B cell (primary cell): ENCODE measurements at regions not wholly inside any gene's neighbourhood (a gene's known extent, or its start where the extent isn't known, plus 50 kb on each side); places are given as distances from the start of the nearest gene placed in this dataset.

ENCODE experiments used
- ATAC-seq: fragments of 200-7000 bp; cut with Tn5 transposase; one replicate; pipeline ENCODE4 v1.10.0; 2021; ENCODE audit warnings: low read depth, mild to moderate bottlenecking, moderate number of reproducible peaks, moderate library complexity
- CTCF ChIA-PET: fragments of 350-600 bp; sonication (Branson Sonifier 250); formaldehyde crosslinking; loops from one replicate; lab custom pipeline; 2021; ENCODE audit warnings: antibody characterized with exemption, inconsistent platforms; lab: Charles Lee
- POLR2A ChIA-PET: fragments of 350-600 bp; sonication (Branson Sonifier 250); formaldehyde crosslinking; loops from one replicate; lab custom pipeline; 2021; ENCODE audit warnings: antibody characterized with exemption; lab: Charles Lee
- DNase-seq: peaks from one replicate; pipeline ENCODE4 v3.0.0; 2013
- H2AFZ ChIP-seq: 2 replicates; pipeline ENCODE4 v1.6.1; 2012; ENCODE audit warnings: mild to moderate bottlenecking, low read depth, low read length; ENCODE audit not compliant: insufficient read depth, poor library complexity, severe bottlenecking
- H3K27ac ChIP-seq, 2 donors: 1 replicate in 1 of 2; 2 replicates in 1 of 2; pipeline ENCODE4 v1.5.1; 2012 to 2013; ENCODE audit warnings: low read length in 2 of 2, mild to moderate bottlenecking in 2 of 2, moderate library complexity in 1 of 2
- H3K27me3 ChIP-seq, 4 experiments: fragments of 200-600 bp in 1 of 4; sonication (generic) in 1 of 4; replicated peaks in 1 of 4; 1 replicate in 2 of 4; 2 replicates in 2 of 4; pipeline versions ENCODE4 v1.6.1 to v1.7.0; 2013 to 2016; ENCODE audit warnings: low read length in 3 of 4, mild to moderate bottlenecking in 2 of 4, mixed read lengths in 1 of 4, moderate library complexity in 1 of 4; ENCODE audit not compliant: insufficient read depth in 4 of 4, control insufficient read depth in 3 of 4; ENCODE audit errors: control extremely low read depth in 1 of 4
- H3K36me3 ChIP-seq, 2 experiments: replicated peaks in 1 of 2; 1 replicate in 1 of 2; 2 replicates in 1 of 2; pipeline versions ENCODE4 v1.6.1 to v1.7.1; 2013; ENCODE audit warnings: low read length in 1 of 2; ENCODE audit not compliant: insufficient read depth in 2 of 2, control insufficient read depth in 1 of 2; ENCODE audit errors: control extremely low read depth in 1 of 2, extremely low read depth in 1 of 2
- H3K4me1 ChIP-seq, 2 donors: fragments of 200-600 bp in 1 of 2; sonication (generic) in 1 of 2; 1 replicate in 1 of 2; 2 replicates in 1 of 2; pipeline versions ENCODE4 v1.5.1 to v1.6.1; 2013 to 2017; ENCODE audit warnings: low read length in 2 of 2; ENCODE audit not compliant: control insufficient read depth in 2 of 2, insufficient read depth in 2 of 2
- H3K4me2 ChIP-seq: replicated peaks from 2 replicates; pipeline ENCODE3; 2012; ENCODE audit warnings: mild to moderate bottlenecking, low read depth, low read length; ENCODE audit not compliant: poor library complexity, severe bottlenecking
- H3K4me3 ChIP-seq, 5 experiments: fragments of 200-600 bp in 1 of 5; sonication (generic) in 1 of 5; 1 replicate in 3 of 5; 2 replicates in 2 of 5; pipeline versions ENCODE4 v1.5.1 to v1.7.0; 2011 to 2016; ENCODE audit warnings: low read length in 4 of 5, mild to moderate bottlenecking in 4 of 5, low read depth in 2 of 5, control low read depth in 1 of 5, moderate library complexity in 1 of 5; ENCODE audit not compliant: insufficient read depth in 1 of 5; ENCODE audit errors: control extremely low read depth in 1 of 5, extremely low read depth in 1 of 5
- H3K79me2 ChIP-seq: fragments of 200-600 bp; sonication (generic); one replicate; pipeline ENCODE4 v1.6.0; 2016; ENCODE audit warnings: low read length; ENCODE audit not compliant: control insufficient read depth, insufficient read depth
- H3K9ac ChIP-seq: fragments of 200-600 bp; sonication (generic); 2 replicates; pipeline ENCODE4 v1.6.1; 2017; ENCODE audit warnings: mild to moderate bottlenecking, low read length, moderate library complexity
- H3K9me3 ChIP-seq, 3 donors: one replicate each; pipeline versions ENCODE4 v1.6.1 to v1.7.1; 2013; ENCODE audit warnings: low read length in 2 of 3; ENCODE audit not compliant: control insufficient read depth in 2 of 3, insufficient read depth in 1 of 3; ENCODE audit errors: control extremely low read depth in 1 of 3
- H4K20me1 ChIP-seq: 2 replicates; pipeline ENCODE4 v1.6.0; 2012; ENCODE audit warnings: mild to moderate bottlenecking, low read length; ENCODE audit not compliant: insufficient read depth, control insufficient read depth, poor library complexity, severe bottlenecking
- H3K27ac Mint-ChIP-seq: one replicate; pipeline ENCODE4 v1.8.0; 2021; ENCODE audit warnings: mixed read lengths
- H3K27me3 Mint-ChIP-seq: one replicate; pipeline ENCODE4 v1.8.0; 2021; ENCODE audit warnings: mixed read lengths
- H3K4me1 Mint-ChIP-seq: one replicate; pipeline ENCODE4 v1.8.0; 2021; ENCODE audit warnings: mixed read lengths
- H3K4me3 Mint-ChIP-seq: one replicate; pipeline ENCODE4 v1.8.0; 2021; ENCODE audit warnings: mixed read lengths
- H3K9me3 Mint-ChIP-seq: one replicate; pipeline ENCODE4 v1.8.0; 2022; ENCODE audit warnings: mixed read lengths; ENCODE audit not compliant: insufficient read depth
- EZH2 ChIP-seq: IDR thresholded peaks from 2 replicates; pipeline ENCODE4 v1.6.1; 2012; ENCODE audit warnings: borderline replicate concordance, low read depth, mild to moderate bottlenecking, moderate library complexity, low read length; ENCODE audit not compliant: insufficient read depth, poor library complexity, severe bottlenecking
- WGBS: methylation state at CpG from one replicate; pipeline ENCODE4 v1.1.5; 2013; ENCODE audit warnings: missing lambda C conversion rate; ENCODE audit not compliant: insufficient coverage; 5-methylcytosine and 5-hydroxymethylcytosine counted together
- intact Hi-C: fragments of 100-400 bp; cut with micrococcal nuclease; formaldehyde crosslinking; loops from one replicate; pipeline ENCODE4 v1.10.0; 2022
- TF ChIP-seq, protein P1 (sequence below): fragments of 200-600 bp; IDR thresholded peaks from one replicate; pipeline ENCODE4 v1.8.0; 2022; ENCODE audit warnings: antibody characterized with exemption, mild to moderate bottlenecking

DNA sequence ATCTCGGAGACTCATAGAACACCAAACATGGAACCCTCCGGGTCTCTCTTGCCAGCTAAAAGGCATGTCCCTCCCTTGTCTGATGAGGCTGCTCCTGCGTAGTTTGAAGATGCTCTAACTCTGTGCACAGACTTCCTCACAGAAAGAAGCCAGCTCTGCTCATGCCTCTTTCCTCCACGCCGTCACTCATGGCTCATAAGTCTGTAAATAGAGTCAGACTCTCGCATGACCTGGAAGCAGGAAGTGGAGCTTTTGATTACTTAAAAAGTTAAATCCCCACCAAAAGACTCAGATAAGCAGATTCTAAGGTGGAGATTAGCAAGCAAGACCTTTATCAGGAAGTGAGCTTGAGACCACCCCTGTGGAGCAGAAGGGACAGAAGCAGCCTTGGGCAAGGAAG lies 171.6 kb downstream of the TRIM33 start:
- Histone ChIP-seq H3K27ac (no peak overlapping the region), H2AFZ (no peak overlapping the region), H3K4me1 (no peaks in the 10 kb centered on the region), H3K36me3 (no peaks in the 10 kb centered on the region), H3K9ac (no peak overlapping the region), H3K79me2 (no peaks in the 10 kb centered on the region), H3K9me3 (no peaks in the 10 kb centered on the region), H4K20me1 (no peaks in the 10 kb centered on the region), H3K4me3 (no peak overlapping the region), H3K27me3 (peaks cover 0 to 18% (median 12%) of the 10 kb centered on the region in 4 experiments), H3K4me2 (no peak overlapping the region)
- Mint-ChIP-seq H3K9me3 (no peaks in the 10 kb centered on the region), H3K4me1 (no peaks in the 10 kb centered on the region), H3K4me3 (no peak overlapping the region), H3K27me3 (peaks cover 48% of the 10 kb centered on the region), H3K27ac (no peak overlapping the region)
- no peak for DNase-seq
- 100% methylated on average over 3 of the region's 6 CpGs for WGBS
- POLR2A ChIA-PET, result no interaction called here
- CTCF ChIA-PET, result no interaction called here
- intact Hi-C loops, result no loop called here
- TF ChIP-seq EZH2, result no peak
- TF ChIP-seq, protein P1, sequence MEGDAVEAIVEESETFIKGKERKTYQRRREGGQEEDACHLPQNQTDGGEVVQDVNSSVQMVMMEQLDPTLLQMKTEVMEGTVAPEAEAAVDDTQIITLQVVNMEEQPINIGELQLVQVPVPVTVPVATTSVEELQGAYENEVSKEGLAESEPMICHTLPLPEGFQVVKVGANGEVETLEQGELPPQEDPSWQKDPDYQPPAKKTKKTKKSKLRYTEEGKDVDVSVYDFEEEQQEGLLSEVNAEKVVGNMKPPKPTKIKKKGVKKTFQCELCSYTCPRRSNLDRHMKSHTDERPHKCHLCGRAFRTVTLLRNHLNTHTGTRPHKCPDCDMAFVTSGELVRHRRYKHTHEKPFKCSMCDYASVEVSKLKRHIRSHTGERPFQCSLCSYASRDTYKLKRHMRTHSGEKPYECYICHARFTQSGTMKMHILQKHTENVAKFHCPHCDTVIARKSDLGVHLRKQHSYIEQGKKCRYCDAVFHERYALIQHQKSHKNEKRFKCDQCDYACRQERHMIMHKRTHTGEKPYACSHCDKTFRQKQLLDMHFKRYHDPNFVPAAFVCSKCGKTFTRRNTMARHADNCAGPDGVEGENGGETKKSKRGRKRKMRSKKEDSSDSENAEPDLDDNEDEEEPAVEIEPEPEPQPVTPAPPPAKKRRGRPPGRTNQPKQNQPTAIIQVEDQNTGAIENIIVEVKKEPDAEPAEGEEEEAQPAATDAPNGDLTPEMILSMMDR, result no peak
- ATAC-seq, result no peak

DNA sequence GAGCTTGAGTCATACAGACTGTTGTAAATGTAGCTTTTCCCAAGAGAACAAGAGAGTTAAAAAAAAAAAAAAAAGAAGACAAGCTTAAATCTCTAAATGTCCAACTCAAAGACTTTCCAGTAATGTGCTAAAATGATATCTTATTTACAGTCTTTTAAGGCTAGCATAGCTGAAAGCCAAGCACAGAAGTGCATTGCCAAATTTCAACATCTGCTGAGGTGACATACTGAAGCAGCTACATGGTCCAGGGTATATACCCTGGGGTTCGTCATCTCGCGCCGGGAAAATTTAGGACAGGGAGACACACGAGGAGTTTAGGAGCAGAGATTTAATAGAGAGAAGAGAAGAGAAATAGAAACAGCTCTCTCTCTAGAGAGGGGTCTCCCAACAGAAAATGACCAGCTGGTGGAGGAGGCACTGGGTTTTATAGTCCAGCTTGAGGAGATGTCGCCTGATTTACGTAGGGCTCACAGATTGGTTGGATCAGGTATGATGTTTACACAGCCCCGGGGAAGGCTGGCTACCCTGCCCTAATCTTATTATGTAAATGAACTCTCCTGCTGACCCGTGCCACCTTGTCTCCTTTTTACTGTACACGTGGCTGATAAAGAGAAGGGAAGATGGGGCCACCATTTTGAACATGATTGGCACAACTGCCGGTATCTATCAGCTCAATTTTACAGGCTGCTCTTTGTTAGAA lies 172.7 kb downstream of the TRIM33 start:
- POLR2A ChIA-PET, result no interaction called here
- peaks cover 48% of the 10 kb centered on the region for H3K27me3 Mint-ChIP-seq
- Histone ChIP-seq H3K9ac (no peak overlapping the region), H3K4me2 (no peak overlapping the region), H3K79me2 (no peaks in the 10 kb centered on the region), H3K9me3 (no peaks in the 10 kb centered on the region), H4K20me1 (no peaks in the 10 kb centered on the region), H3K27ac (no peak overlapping the region), H2AFZ (no peak overlapping the region), H3K27me3 (peaks cover 0 to 21% (median 15%) of the 10 kb centered on the region in 4 experiments), H3K36me3 (no peaks in the 10 kb centered on the region), H3K4me3 (no peak overlapping the region), H3K4me1 (no peaks in the 10 kb centered on the region)
- no peak overlapping the region for H3K4me3 Mint-ChIP-seq
- H3K9me3 Mint-ChIP-seq, result no peaks in the 10 kb centered on the region
- 95% methylated on average over 7 of the region's 11 CpGs for WGBS
- no peak for ATAC-seq
- H3K27ac Mint-ChIP-seq, result no peak overlapping the region
- DNase-seq, result no peak
- TF ChIP-seq, protein P1, result no peak
- TF ChIP-seq EZH2, result no peak
- H3K4me1 Mint-ChIP-seq, result no peaks in the 10 kb centered on the region
- CTCF ChIA-PET, result interaction anchor here (1.7 kb wide), 1 partner anchor 9 kb away, joined by 12 read pairs; no protein-coding TSS in a partner anchor
- intact Hi-C loops, result no loop called here
